C4-2B (cell line): ENCODE measurements at regions not wholly inside any gene's neighbourhood (a gene's known extent, or its start where the extent isn't known, plus 50 kb on each side); places are given as distances from the start of the nearest gene placed in this dataset.

Source experiments
- H3K27ac ChIP-seq: fragments of 450-650 bp; 2 replicates; pipeline ENCODE4 v1.5.1; 2017
- CTCF ChIP-seq: fragments of 450-650 bp; conservative IDR thresholded peaks from 2 replicates; pipeline ENCODE4 v1.5.1; 2017; ENCODE audit warnings: mild to moderate bottlenecking
- ZFX ChIP-seq: fragments of 450-650 bp; IDR thresholded peaks from 2 replicates; pipeline ENCODE4 v1.6.1; 2017

- H3K27ac ChIP-seq: no peak overlapping the region
- no peak for TF ChIP-seq CTCF
- TF ChIP-seq ZFX: no peak
Observed at GRCh38 chr5:82347201-82347865, 69.2 kb upstream of the RPS23 start.

GRCh38 chr5:82346399-82347165 lies 68.4 kb upstream of the RPS23 start:
- no peak for TF ChIP-seq CTCF
- TF ChIP-seq ZFX: no peak
- H3K27ac ChIP-seq: no peak overlapping the region

- no peak overlapping the region for H3K27ac ChIP-seq
- TF ChIP-seq ZFX: no peak
- TF ChIP-seq CTCF: no peak
Observed at GRCh38 chr5:82345108-82345507, 67.0 kb upstream of the RPS23 start.

DNA sequence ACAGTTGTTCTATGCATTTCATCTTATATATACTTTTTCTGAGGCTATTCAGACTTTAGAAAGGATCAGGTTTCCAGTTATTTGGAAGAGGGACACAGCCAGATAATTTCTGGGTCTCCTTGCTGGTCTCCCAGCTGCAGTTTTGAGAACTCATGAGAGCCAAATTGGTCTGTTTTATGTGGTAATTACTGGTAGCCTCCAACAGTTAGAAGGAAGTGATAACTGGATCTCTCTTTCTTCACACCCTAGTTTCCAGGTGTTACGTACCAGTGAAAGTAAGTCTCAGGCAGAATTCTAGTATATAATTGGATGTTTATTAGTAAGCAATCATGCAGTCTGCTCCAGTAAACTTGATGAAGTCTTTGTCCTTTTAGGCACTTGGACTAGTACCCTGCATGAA lies 63.2 kb upstream of the RPS23 start:
- TF ChIP-seq ZFX: no peak
- TF ChIP-seq CTCF: no peak

GRCh38 chr5:82340799-82341198 lies 62.6 kb upstream of the RPS23 start:
- no peak overlapping the region for H3K27ac ChIP-seq
- no peak for TF ChIP-seq CTCF
- TF ChIP-seq ZFX: no peak

More for the DNA sequence above, 63.2 kb upstream of the RPS23 start:
- H3K27ac ChIP-seq: no peak overlapping the region

GRCh38 chr5:82339792-82340191 lies 61.6 kb upstream of the RPS23 start:
- TF ChIP-seq ZFX (no peak), CTCF (no peak)
- no peak overlapping the region for H3K27ac ChIP-seq

DNA sequence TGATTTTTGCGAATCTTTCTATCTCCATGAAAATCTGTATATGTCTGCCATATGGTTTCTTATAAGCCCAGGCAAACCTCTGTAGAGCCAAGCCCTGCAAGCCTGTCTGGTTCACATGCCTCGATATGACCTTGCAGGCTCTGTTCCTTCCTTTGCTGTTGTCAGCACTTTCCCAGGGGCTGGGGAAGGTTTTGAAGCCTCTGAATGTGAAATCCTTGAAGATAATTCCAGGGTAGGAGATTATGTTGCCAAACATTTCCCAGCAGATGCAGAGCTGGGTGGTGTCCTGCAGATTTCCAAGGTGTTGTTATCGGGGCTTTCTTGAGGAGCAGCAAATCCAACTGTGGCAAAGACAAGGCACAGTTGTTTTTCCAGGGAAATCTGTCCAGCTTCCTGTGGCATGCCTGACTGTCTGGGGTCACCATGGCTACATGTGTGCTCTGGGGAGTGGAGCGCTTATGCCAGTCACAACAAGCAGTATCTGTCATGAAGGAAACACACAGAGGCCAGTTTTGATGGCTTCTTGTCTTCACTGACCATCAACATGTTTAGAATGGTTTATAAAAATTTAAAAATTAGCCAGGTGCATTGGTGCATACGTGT lies 60.7 kb upstream of the RPS23 start:
- no peak overlapping the region for H3K27ac ChIP-seq
- no peak for TF ChIP-seq CTCF
- TF ChIP-seq ZFX: no peak
